Umbilical cord (tissue), 1 donor: ENCODE measurements at regions not wholly inside any gene's neighbourhood (a gene's known extent, or its start where the extent isn't known, plus 50 kb on each side); places are given as distances from the start of the nearest gene placed in this dataset.
"Not testable (repeated sequence)": the region's sequence is repeated elsewhere in the genome, so short reads cannot be mapped to it uniquely, and the experiment has no call there.

ENCODE experiments used
- DNase-seq: peaks from one replicate; pipeline ENCODE4 v3.0.0-alpha.2; 2015; ENCODE audit warnings: low spot score

- no peak for DNase-seq
These were observed 113.0 kb upstream of the DPP6 start for GRCh38 chr7:153939177-153939576.

GRCh38 chr7:153939654-153940053 is 112.5 kb upstream of the DPP6 start:
- no peak for DNase-seq

- DNase-seq: no peak
These were observed 111.1 kb upstream of the DPP6 start for GRCh38 chr7:153941061-153941460.

GRCh38 chr7:153942036-153942435 is 110.2 kb upstream of the DPP6 start:
- DNase-seq: no peak

- DNase-seq: no peak
These were observed 108.7 kb upstream of the DPP6 start for GRCh38 chr7:153943457-153943856.

GRCh38 chr7:153943861-153944260 is 108.3 kb upstream of the DPP6 start:
- DNase-seq: no peak

- DNase-seq: no peak
These were observed 104.1 kb upstream of the DPP6 start for GRCh38 chr7:153948060-153948459.

- DNase-seq: no peak
These were observed 100.9 kb upstream of the DPP6 start for GRCh38 chr7:153951316-153951715.

- no peak for DNase-seq
These were observed 97.7 kb upstream of the DPP6 start for GRCh38 chr7:153954477-153954876.

GRCh38 chr7:153957677-153958076 is 94.5 kb upstream of the DPP6 start:
- not testable (repeated sequence) for DNase-seq

- DNase-seq: not testable (repeated sequence)
These were observed 93.8 kb upstream of the DPP6 start for GRCh38 chr7:153958381-153958780.

- DNase-seq: not testable (repeated sequence)
These were observed 93.4 kb upstream of the DPP6 start for GRCh38 chr7:153958789-153959188.

GRCh38 chr7:153964481-153965112 is 87.6 kb upstream of the DPP6 start:
- not testable (repeated sequence) for DNase-seq

- not testable (repeated sequence) for DNase-seq
These were observed 83.2 kb upstream of the DPP6 start for GRCh38 chr7:153969016-153969415.

- DNase-seq: not testable (repeated sequence)
These were observed 77.6 kb upstream of the DPP6 start for GRCh38 chr7:153974603-153975002.

- DNase-seq: not testable (repeated sequence)
These were observed 75.5 kb upstream of the DPP6 start for GRCh38 chr7:153976745-153977144.

- not testable (repeated sequence) for DNase-seq
These were observed 69.0 kb upstream of the DPP6 start for GRCh38 chr7:153983186-153983585.

- DNase-seq: not testable (repeated sequence)
These were observed 63.1 kb upstream of the DPP6 start for GRCh38 chr7:153989066-153989627.

GRCh38 chr7:153989742-153990425 is 62.3 kb upstream of the DPP6 start:
- DNase-seq: not testable (repeated sequence)

- not testable (repeated sequence) for DNase-seq
These were observed 60.7 kb upstream of the DPP6 start for GRCh38 chr7:153991471-153991870.

- not testable (repeated sequence) for DNase-seq
These were observed 58.8 kb upstream of the DPP6 start for GRCh38 chr7:153993402-153993801.

- DNase-seq: not testable (repeated sequence)
These were observed 53.3 kb upstream of the DPP6 start for GRCh38 chr7:153998896-153999295.
